Pancreas (tissue), 10 donors: ENCODE measurements at regions not wholly inside any gene's neighbourhood (a gene's known extent, or its start where the extent isn't known, plus 50 kb on each side); places are given as distances from the start of the nearest gene placed in this dataset.
A peak's percentile ranks its signal among the peaks of the same experiment; 100 is the strongest.

Experiments used
- ATAC-seq, 4 donors: fragments of 200-7000 bp; cut with Tn5 transposase; one replicate each; pipeline versions ENCODE4 v1.8.0 to v1.9.1; 2020; ENCODE audit warnings: mild to moderate bottlenecking in 4 of 4, moderate library complexity in 4 of 4
- DNase-seq, 6 donors: peaks; one replicate each; pipeline ENCODE4 v3.0.0-alpha.2; 2020
- FAIRE-seq: peaks from 2 replicates; lab custom pipeline; 2012; peaks lifted over from hg19 to GRCh38; lab: Jason Lieb, UNC
- H3K27ac ChIP-seq, 4 donors: fragments of 200-600 bp; sonication (generic); 1 replicate in 3 of 4; 2 replicates in 1 of 4; pipeline versions ENCODE4 v1.5.0 to v1.8.0; 2020
- H3K27me3 ChIP-seq, 4 donors: fragments of 200-600 bp; one replicate each; pipeline ENCODE4 v1.8.0; 2021
- H3K36me3 ChIP-seq, 3 donors: fragments of 200-600 bp; sonication (generic) in 1 of 3; one replicate each; pipeline versions ENCODE4 v1.5.0 to v1.8.0; 2020 to 2021
- H3K4me1 ChIP-seq, 3 donors: fragments of 200-600 bp; one replicate each; pipeline ENCODE4 v1.8.0; 2021
- H3K4me3 ChIP-seq, 4 donors: fragments of 200-600 bp; sonication (generic) in 2 of 4; one replicate each; pipeline versions ENCODE4 v1.5.0 to v1.8.0; 2020 to 2021
- H3K9me3 ChIP-seq, 4 donors: fragments of 200-600 bp; one replicate each; pipeline ENCODE4 v1.8.0; 2021
- WGBS, 2 donors: extraction: QIAGEN DNeasy Blood & Tissue Kit; methylation state at CpG; one replicate each; pipeline ENCODE4 v1.1.7; 2013; 5-methylcytosine and 5-hydroxymethylcytosine counted together
- intact Hi-C, 3 donors: fragments of 100-400 bp; cut with DNase I; formaldehyde crosslinking; loops; one replicate each; pipeline versions ENCODE4 v1.11.1 to v1.14.2; 2022
- TF ChIP-seq, protein P1 (sequence below), 4 donors: fragments of 200-600 bp; sonication (generic) in 3 of 4; IDR thresholded peaks; one replicate each; pipeline versions ENCODE4 v1.5.0 to v1.8.0; 2021; ENCODE audit warnings: antibody characterized with exemption in 4 of 4
- donor health status: healthy with polysubstance abuse.
- donor health status: DM: no; HTN: no; CAD: no; lungs with moderate emphysema.
- donor health status: DM: no; HTN: no; CAD: no.
- donor health status: control.
- donor health status: control.
- donor health status: Bipolar disorder and iron deficiency.
- donor health status: DM: yes; HTN: yes; CAD: no.
- donor health status: DM: no; HTN: no; CAD: no.
- donor health status: DM: no; HTN: no; CAD: no.
- donor health status: DM: yes; HTN: yes; CAD: no.

DNA sequence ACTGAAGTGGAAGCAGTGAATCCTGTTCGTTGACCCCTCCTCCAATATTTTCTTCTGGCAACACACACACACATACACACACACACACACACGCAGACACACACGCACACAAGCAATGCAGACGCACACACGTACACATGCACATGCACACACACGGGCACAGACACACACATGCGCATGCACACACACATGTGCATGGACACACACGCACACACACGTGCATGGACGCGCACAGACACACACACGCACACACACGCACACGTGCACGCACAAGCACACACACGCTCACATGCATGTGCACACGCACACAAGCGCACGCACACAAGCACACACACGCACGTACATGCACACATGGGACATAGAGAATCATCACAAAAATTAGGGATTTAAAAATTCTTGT is 488.2 kb upstream of the TPK1 start:
- Histone ChIP-seq H3K27ac (no peak overlapping the region), H3K36me3 (no peaks in the 10 kb centered on the region), H3K9me3 (no peaks in the 10 kb centered on the region), H3K4me3 (no peak overlapping the region), H3K27me3 (no peaks in the 10 kb centered on the region), H3K4me1 (no peaks in the 10 kb centered on the region)
- FAIRE-seq (no peak), ATAC-seq (no peak), DNase-seq (peak in 1 of 6 donors; percentile 20)
- intact Hi-C loops: no loop called here
- 80 to 85% methylated on average over 21 of the region's 21 CpGs for WGBS, 2 donors
- TF ChIP-seq, protein P1, sequence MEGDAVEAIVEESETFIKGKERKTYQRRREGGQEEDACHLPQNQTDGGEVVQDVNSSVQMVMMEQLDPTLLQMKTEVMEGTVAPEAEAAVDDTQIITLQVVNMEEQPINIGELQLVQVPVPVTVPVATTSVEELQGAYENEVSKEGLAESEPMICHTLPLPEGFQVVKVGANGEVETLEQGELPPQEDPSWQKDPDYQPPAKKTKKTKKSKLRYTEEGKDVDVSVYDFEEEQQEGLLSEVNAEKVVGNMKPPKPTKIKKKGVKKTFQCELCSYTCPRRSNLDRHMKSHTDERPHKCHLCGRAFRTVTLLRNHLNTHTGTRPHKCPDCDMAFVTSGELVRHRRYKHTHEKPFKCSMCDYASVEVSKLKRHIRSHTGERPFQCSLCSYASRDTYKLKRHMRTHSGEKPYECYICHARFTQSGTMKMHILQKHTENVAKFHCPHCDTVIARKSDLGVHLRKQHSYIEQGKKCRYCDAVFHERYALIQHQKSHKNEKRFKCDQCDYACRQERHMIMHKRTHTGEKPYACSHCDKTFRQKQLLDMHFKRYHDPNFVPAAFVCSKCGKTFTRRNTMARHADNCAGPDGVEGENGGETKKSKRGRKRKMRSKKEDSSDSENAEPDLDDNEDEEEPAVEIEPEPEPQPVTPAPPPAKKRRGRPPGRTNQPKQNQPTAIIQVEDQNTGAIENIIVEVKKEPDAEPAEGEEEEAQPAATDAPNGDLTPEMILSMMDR (IDR thresholded peaks at IDR 0.05): no peak

DNA sequence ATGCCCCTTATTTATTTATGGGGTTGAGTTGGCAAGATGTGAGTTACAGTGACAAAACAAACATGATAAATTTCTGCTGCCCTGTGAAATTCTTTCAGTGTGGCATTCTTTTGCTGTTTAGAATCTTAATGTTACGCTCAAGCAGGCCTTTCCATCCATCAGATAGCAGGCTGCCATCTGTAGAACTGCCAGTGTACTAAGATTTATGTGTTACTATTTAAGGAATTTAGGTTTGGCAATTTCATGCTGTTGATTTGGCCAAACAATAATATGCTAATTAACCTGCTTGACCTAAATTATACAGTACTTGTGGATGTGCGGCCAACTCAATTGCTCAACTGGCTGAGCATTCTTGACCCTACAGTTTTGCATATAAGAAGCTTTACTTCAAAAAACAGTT is 477.7 kb upstream of the TPK1 start:
- Histone ChIP-seq H3K36me3 (no peaks in the 10 kb centered on the region), H3K27me3 (no peaks in the 10 kb centered on the region), H3K4me1 (no peaks in the 10 kb centered on the region), H3K4me3 (no peak overlapping the region), H3K9me3 (no peaks in the 10 kb centered on the region), H3K27ac (no peak overlapping the region)
- no peak for ATAC-seq
- no peak for FAIRE-seq
- no peak for DNase-seq
- intact Hi-C loops: no loop called here
- WGBS, 2 donors: 74 to 83% methylated on average over 2 of the region's 2 CpGs
- TF ChIP-seq, protein P1 (IDR thresholded peaks at IDR 0.05): no peak

DNA sequence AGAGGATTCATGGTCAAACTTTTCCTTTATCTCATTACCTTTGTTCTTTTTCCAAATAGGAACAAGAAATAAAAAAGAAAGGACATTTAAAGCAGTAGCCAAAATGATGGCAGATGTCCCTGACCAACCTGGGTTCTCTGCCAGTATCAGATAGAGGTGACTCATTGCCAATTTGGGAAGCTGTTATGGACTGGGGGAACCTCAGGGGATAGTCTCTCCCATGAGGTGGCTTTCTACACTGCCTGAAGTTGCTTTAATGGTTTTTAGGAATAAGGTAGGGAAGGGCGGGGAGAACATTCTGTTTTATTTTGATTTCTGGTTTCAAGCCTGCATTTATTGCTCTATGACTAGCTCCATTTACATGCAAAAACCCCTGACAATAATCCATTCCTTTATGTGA is 457.9 kb upstream of the TPK1 start:
- 67 to 74% methylated on average over 1 of the region's 1 CpG for WGBS, 2 donors
- Histone ChIP-seq H3K4me3 (no peak overlapping the region), H3K27ac (no peak overlapping the region), H3K36me3 (no peaks in the 10 kb centered on the region), H3K9me3 (no peaks in the 10 kb centered on the region), H3K27me3 (no peaks in the 10 kb centered on the region), H3K4me1 (no peaks in the 10 kb centered on the region)
- no peak for ATAC-seq
- intact Hi-C loops: no loop called here
- no peak for DNase-seq
- TF ChIP-seq, protein P1 (IDR thresholded peaks at IDR 0.05): no peak
- no peak for FAIRE-seq

DNA sequence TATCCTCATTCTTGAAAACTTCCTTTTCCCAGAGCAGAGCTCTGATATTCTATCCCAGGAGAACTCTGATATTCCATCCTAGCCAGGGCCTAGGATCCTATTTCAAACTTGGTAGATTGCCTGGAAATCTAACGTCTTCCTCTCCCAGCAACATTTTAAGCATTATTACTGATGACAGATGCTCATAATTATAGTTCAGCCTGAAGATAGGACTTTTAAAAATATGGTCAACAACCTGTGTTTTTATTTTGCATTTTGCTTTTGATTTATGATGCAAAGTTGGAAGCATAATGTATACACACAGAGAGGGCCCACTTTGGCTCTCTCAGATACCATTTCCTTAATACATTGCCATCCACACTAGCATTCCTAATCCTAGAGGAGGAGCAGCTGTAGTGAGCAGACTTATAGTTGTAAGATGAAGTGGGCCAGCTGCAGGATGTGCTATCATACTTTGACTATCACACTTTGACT is 457.4 kb upstream of the TPK1 start:
- Histone ChIP-seq H3K4me3 (no peak overlapping the region), H3K27me3 (no peaks in the 10 kb centered on the region), H3K27ac (no peak overlapping the region), H3K36me3 (no peaks in the 10 kb centered on the region), H3K9me3 (no peaks in the 10 kb centered on the region), H3K4me1 (no peaks in the 10 kb centered on the region)
- TF ChIP-seq, protein P1 (IDR thresholded peaks at IDR 0.05): no peak
- intact Hi-C loops: no loop called here
- ATAC-seq: no peak
- DNase-seq: no peak
- no peak for FAIRE-seq
- WGBS, 2 donors: 22 to 39% methylated on average over 1 of the region's 1 CpG

DNA sequence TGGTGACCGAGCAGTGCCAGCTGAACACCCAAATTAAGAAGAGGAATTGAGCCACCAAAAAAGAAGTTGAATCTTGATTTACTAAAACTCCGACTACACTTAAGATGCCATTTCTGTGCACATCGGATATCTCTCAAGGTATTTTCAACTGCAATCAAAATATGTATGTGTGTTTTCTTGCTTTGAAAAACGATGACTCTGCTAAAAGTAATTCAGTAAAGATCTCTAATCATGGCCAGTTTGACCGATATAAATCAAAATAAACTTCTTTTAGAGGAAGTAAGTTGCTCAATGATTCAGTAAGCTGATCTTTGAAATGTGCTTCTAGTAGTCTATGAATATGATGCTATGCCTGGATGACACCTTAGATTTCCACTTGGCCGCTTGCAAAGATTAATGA is 453.5 kb upstream of the TPK1 start:
- no peak for ATAC-seq
- Histone ChIP-seq H3K9me3 (no peaks in the 10 kb centered on the region), H3K36me3 (no peaks in the 10 kb centered on the region), H3K27me3 (no peaks in the 10 kb centered on the region), H3K27ac (no peak overlapping the region), H3K4me3 (no peak overlapping the region), H3K4me1 (no peaks in the 10 kb centered on the region)
- intact Hi-C loops: no loop called here
- FAIRE-seq: no peak
- TF ChIP-seq, protein P1 (IDR thresholded peaks at IDR 0.05): no peak
- WGBS, 2 donors: 56 to 71% methylated on average over 6 of the region's 6 CpGs
- DNase-seq: no peak
